GM06990 (cell line): ENCODE measurements at regions not wholly inside any gene's neighbourhood (a gene's known extent, or its start where the extent isn't known, plus 50 kb on each side); places are given as distances from the start of the nearest gene placed in this dataset.

Source experiments
- DNase-seq: peaks from one replicate; pipeline ENCODE4 v3.0.0-alpha.2; 2011; ENCODE audit not compliant: insufficient read length; ENCODE audit errors: extremely low read depth
- H3K27me3 ChIP-seq: replicated peaks from 2 replicates; pipeline ENCODE4 v1.6.0; 2011; ENCODE audit warnings: low read length; ENCODE audit not compliant: control insufficient read depth, insufficient read depth
- H3K36me3 ChIP-seq: 2 replicates; pipeline ENCODE4 v1.5.1; 2011; ENCODE audit warnings: low read length; ENCODE audit not compliant: control insufficient read depth, insufficient read depth
- H3K4me3 ChIP-seq: replicated peaks from 2 replicates; pipeline ENCODE4 v1.5.1; 2011; ENCODE audit warnings: low read depth, mild to moderate bottlenecking, control low read depth, low read length
- TF ChIP-seq, protein P1 (sequence below): IDR thresholded peaks from 2 replicates; pipeline ENCODE4 v1.5.1; 2011; ENCODE audit warnings: low read length, control low read depth, mild to moderate bottlenecking, inconsistent platforms; ENCODE audit not compliant: insufficient read depth, poor library complexity, severe bottlenecking

DNA sequence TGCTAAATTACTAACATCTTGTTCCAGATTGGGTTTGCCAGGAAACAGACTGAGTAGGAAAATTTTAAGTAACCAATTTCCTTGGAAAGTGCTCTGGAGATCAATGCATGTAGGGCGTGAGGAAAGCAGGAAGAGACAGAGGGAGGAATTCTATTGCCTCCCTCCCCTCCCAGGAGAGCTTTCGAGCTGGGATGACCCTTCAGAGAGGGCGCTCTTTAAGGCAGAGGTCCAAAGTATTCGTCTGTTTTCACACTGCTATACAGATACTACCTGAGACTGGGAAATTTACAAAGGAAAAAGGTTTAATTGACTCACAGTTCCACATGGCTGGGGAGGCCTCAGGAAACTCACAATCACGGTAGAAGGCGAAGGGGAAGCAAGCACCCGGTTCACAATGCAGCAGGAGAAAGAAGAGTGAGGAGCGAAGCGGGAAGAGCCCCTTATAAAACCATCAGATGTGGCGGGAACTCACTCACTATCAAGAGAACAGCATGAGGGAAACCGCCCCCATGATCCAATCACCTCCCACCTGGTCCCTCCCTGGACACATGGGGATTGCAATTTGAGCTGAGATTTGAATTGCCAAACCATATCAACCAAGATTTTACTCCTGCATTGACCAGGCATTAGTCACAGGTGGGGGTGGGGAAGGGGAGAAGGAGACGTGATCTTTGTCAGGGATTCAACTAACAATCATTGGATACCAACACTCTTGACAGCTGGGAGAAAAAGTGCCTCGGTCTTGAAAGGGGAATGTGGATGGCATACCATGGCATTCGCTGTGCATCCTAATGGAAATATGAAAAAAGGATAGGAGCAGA lies 63.8 kb downstream of the SLITRK2 start:
- H3K27me3 ChIP-seq: no peaks in the 10 kb centered on the region

DNA sequence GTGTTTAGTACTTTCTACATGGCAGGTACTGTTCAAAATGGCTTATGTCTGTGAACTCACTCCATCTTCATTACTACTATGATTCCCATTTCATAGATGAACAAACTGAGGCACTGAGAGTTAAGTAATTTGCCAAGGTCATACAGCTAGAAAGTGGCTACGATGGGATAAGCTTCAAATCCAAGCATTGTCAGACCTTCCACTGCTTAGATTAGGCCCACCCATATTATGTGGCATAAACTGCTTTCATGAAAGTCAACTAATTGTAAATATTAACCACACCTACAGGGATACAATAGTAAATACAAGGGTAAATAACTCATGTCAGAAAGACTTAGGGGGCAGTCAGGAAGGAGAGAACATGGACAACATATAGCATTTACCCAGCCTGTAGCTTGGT lies 68.8 kb downstream of the SLITRK2 start:
- H3K36me3 ChIP-seq: no peaks in the 10 kb centered on the region
- DNase-seq: no peak
- no peak overlapping the region for H3K4me3 ChIP-seq
- no peaks in the 10 kb centered on the region for H3K27me3 ChIP-seq
- TF ChIP-seq, protein P1, sequence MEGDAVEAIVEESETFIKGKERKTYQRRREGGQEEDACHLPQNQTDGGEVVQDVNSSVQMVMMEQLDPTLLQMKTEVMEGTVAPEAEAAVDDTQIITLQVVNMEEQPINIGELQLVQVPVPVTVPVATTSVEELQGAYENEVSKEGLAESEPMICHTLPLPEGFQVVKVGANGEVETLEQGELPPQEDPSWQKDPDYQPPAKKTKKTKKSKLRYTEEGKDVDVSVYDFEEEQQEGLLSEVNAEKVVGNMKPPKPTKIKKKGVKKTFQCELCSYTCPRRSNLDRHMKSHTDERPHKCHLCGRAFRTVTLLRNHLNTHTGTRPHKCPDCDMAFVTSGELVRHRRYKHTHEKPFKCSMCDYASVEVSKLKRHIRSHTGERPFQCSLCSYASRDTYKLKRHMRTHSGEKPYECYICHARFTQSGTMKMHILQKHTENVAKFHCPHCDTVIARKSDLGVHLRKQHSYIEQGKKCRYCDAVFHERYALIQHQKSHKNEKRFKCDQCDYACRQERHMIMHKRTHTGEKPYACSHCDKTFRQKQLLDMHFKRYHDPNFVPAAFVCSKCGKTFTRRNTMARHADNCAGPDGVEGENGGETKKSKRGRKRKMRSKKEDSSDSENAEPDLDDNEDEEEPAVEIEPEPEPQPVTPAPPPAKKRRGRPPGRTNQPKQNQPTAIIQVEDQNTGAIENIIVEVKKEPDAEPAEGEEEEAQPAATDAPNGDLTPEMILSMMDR: no peak

More for the DNA sequence above, 63.8 kb downstream of the SLITRK2 start:
- H3K36me3 ChIP-seq: no peaks in the 10 kb centered on the region
- no peak overlapping the region for H3K4me3 ChIP-seq
- TF ChIP-seq, protein P1: no peak
- no peak for DNase-seq

DNA sequence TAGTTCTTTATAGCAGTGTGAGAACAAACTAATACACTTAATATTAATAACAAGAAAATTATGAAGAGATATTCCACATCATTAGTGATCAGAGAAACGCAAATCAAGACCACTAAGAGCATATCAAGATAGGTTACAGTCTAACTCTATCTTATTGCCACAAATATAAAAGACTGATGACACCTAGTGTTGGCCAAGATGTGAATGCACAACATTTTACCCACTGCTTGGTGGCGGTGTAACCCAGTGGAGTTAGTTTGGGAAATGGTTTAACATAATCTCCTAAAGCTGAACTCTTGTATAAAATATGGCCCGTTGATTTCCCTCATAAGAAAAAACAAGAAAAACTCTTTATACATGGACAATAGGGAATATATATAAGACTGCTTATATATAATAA lies 92.4 kb downstream of the SLITRK2 start:
- DNase-seq: no peak
- TF ChIP-seq, protein P1: no peak
- Histone ChIP-seq H3K4me3 (no peak overlapping the region), H3K36me3 (no peaks in the 10 kb centered on the region), H3K27me3 (no peaks in the 10 kb centered on the region)

DNA sequence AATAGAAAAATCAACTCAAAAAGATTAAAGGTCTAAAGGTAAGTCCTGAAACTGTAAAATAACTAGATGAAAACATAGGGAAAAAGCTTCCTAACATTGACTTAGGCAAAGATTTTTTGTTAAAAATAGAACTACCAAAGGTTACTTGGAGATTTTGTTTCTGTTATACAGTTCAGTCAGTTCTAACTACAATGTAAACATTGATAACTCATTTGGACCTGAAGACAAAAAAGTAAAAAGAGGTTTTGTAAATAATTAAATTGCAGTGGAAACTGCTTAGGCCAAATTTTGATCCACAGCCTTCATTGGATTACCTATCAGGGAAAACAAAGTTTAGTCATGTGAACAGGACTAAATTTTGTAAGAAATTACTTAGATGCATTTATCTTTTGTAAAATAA lies 101.8 kb downstream of the SLITRK2 start:
- H3K36me3 ChIP-seq: no peaks in the 10 kb centered on the region
- H3K27me3 ChIP-seq: no peaks in the 10 kb centered on the region
- TF ChIP-seq, protein P1: no peak
- no peak overlapping the region for H3K4me3 ChIP-seq
- no peak for DNase-seq

DNA sequence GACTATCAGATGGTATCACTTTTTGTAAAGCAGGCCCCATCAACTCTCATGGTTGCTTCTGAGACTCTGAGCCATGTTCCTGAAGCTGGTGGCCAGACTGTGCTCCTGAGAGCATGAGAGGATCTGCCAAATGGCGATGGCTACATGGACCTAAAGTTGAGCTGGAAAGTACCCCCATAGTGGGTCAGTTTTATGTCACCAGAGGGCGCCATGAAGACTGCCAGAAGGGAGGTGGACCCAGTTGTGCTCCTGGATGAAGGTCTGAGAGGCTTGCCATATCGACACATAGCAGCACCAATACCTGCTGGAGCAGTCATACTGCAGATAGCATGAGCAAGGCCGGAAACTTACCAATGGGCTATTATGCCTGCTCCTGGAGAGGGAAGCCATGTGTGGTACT lies 105.7 kb downstream of the SLITRK2 start:
- TF ChIP-seq, protein P1: no peak
- no peak for DNase-seq
- Histone ChIP-seq H3K4me3 (no peak overlapping the region), H3K27me3 (no peaks in the 10 kb centered on the region), H3K36me3 (no peaks in the 10 kb centered on the region)
